ENCODE measurements at regions not wholly inside any gene's neighbourhood (a gene's known extent, or its start where the extent isn't known, plus 50 kb on each side); places are given as distances from the start of the nearest gene placed in this dataset.

DNA sequence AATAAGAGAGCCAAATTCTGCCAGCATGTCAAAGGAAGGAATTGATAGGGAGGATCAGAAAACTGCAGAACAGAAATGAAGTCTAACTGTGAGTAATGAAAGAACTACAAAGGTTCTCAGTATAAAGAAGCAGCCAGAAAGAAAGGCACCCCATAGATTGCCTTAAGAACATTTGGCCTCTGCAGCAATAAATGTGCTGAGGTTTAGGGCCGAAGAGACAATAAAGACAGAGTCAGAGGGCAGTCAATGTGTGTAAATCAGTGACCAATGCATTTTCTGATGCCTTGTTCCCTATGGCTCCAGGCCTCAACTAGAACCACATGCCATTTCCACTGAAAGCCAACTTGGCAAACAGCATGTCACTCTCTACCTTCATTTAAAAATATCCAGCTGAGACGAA lies 281.0 kb downstream of the HINT1 start:
- CTCF ChIA-PET, result interaction anchor here (1.3 kb wide), 1 partner anchor 12 kb away, joined by 4 read pairs; no protein-coding TSS in a partner anchor

DNA sequence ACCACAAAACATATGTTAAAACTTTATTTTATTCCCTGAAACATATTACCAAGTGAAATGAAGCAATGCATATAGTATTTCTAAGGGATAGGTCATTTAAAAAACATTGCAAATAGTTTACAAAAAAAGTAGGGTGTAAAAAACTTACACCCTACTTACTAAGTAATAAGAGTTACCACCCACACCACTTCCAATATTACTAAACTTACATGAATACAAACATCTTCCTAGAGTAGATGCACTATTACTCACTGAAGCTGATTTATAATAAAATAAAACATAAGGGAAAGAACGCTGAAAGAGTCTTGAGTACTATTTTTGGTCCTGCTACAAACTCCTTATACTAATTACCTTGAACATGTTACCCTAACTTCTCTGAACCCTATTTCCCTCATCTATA lies 289.4 kb downstream of the HINT1 start:
- no peaks in the 10 kb centered on the region for H3K9me3 ChIP-seq (ENCODE audit: control insufficient read depth, insufficient read depth, low read depth, low read length)
- ChIA-PET CTCF (no interaction called here), POLR2A (no interaction called here)
- no peak for TF ChIP-seq HOXA7 (CRISPR knock-in tag; IDR thresholded peaks at IDR 0.05; ENCODE audit: borderline replicate concordance)
- TF ChIP-seq ZNF560 (tag by site-specific recombination; IDR thresholded peaks at IDR 0.05; ENCODE audit: borderline replicate concordance), result no peak
- no peak for TF ChIP-seq KLF9 (tag by site-specific recombination; IDR thresholded peaks at IDR 0.05; ENCODE audit: low read depth)
- TF ChIP-seq ZNF518A (tag by site-specific recombination; conservative IDR thresholded peaks at IDR 0.05; ENCODE audit: low read depth), result no peak
- TF ChIP-seq ZNF624 (tag by site-specific recombination; IDR thresholded peaks at IDR 0.05), result no peak
- no peak for TF ChIP-seq ZNF830 (tag by site-specific recombination; IDR thresholded peaks at IDR 0.05; ENCODE audit: low read depth)
- no peaks in the 10 kb centered on the region for H3K36me3 ChIP-seq (ENCODE audit: control insufficient read depth in 2 of 2, insufficient read depth in 1 of 2, low read length in 2 of 2)
- H3K4me1 ChIP-seq (ENCODE audit: control insufficient read depth, insufficient read depth, low read length), result no peaks in the 10 kb centered on the region
- H3K4me3 ChIP-seq (ENCODE audit: low read depth, low read length), result no peak overlapping the region
- H3K27ac ChIP-seq (ENCODE audit: extremely low read depth, low read depth, low read length), result no peak overlapping the region

More for the DNA sequence above, 281.0 kb downstream of the HINT1 start:
- POLR2A ChIA-PET, result no interaction called here
- H3K4me1 ChIP-seq (ENCODE audit: control insufficient read depth, insufficient read depth, low read length), result no peaks in the 10 kb centered on the region
- no peak overlapping the region for H3K4me3 ChIP-seq (ENCODE audit: low read depth, low read length)
- H3K27ac ChIP-seq (ENCODE audit: extremely low read depth, low read depth, low read length), result no peak overlapping the region
- H3K9me3 ChIP-seq (ENCODE audit: control insufficient read depth, insufficient read depth, low read depth, low read length), result no peaks in the 10 kb centered on the region
- H3K36me3 ChIP-seq (ENCODE audit: control insufficient read depth in 2 of 2, insufficient read depth in 1 of 2, low read length in 2 of 2), result no peaks in the 10 kb centered on the region
- TF ChIP-seq ZNF223 (tag by site-specific recombination; IDR thresholded peaks at IDR 0.05) (no peak), ZNF558 (tag by site-specific recombination; IDR thresholded peaks at IDR 0.05) (no peak), ZNF624 (tag by site-specific recombination; IDR thresholded peaks at IDR 0.05) (no peak), ZNF701 (tag by site-specific recombination; IDR thresholded peaks at IDR 0.05) (no peak), SETDB1 (IDR thresholded peaks at IDR 0.05; ENCODE audit: insufficient read length, low read length) (no peak), ZNF155 (tag by site-specific recombination; IDR thresholded peaks at IDR 0.05) (no peak), ZNF24 (tag by site-specific recombination; IDR thresholded peaks at IDR 0.05) (no peak), ZNF16 (tag by site-specific recombination; IDR thresholded peaks at IDR 0.05; ENCODE audit: low read depth) (no peak), ZNF350 (tag by site-specific recombination; IDR thresholded peaks at IDR 0.05) (no peak), ZNF571 (tag by site-specific recombination; IDR thresholded peaks at IDR 0.05) (no peak), ZNF843 (tag by site-specific recombination; IDR thresholded peaks at IDR 0.05) (no peak), ZNF133 (tag by site-specific recombination; IDR thresholded peaks at IDR 0.05) (no peak), ZNF692 (tag by site-specific recombination; IDR thresholded peaks at IDR 0.05) (no peak), ZNF174 (tag by site-specific recombination; IDR thresholded peaks at IDR 0.05) (no peak), YY1 (tag by site-specific recombination; IDR thresholded peaks at IDR 0.05) (no peak), ZNF416 (tag by site-specific recombination; IDR thresholded peaks at IDR 0.05) (no peak), GFI1B (tag by site-specific recombination; IDR thresholded peaks at IDR 0.05) (no peak)
- TF ChIP-seq, protein P1, sequence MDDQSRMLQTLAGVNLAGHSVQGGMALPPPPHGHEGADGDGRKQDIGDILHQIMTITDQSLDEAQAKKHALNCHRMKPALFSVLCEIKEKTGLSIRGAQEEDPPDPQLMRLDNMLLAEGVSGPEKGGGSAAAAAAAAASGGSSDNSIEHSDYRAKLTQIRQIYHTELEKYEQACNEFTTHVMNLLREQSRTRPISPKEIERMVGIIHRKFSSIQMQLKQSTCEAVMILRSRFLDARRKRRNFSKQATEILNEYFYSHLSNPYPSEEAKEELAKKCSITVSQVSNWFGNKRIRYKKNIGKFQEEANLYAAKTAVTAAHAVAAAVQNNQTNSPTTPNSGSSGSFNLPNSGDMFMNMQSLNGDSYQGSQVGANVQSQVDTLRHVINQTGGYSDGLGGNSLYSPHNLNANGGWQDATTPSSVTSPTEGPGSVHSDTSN (CRISPR knock-in tag; IDR thresholded peaks at IDR 0.05), result no peak
- TF ChIP-seq, protein P2, sequence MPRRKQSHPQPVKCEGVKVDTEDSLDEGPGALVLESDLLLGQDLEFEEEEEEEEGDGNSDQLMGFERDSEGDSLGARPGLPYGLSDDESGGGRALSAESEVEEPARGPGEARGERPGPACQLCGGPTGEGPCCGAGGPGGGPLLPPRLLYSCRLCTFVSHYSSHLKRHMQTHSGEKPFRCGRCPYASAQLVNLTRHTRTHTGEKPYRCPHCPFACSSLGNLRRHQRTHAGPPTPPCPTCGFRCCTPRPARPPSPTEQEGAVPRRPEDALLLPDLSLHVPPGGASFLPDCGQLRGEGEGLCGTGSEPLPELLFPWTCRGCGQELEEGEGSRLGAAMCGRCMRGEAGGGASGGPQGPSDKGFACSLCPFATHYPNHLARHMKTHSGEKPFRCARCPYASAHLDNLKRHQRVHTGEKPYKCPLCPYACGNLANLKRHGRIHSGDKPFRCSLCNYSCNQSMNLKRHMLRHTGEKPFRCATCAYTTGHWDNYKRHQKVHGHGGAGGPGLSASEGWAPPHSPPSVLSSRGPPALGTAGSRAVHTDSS (tag by site-specific recombination; IDR thresholded peaks at IDR 0.05), result no peak
